ENCODE measurements at regions not wholly inside any gene's neighbourhood (a gene's known extent, or its start where the extent isn't known, plus 50 kb on each side); places are given as distances from the start of the nearest gene placed in this dataset.

- POLR2A ChIA-PET (ENCODE audit: low non-redundant PET) = no interaction called here
- peaks cover 13% of the 10 kb centered on the region for H3K4me1 ChIP-seq (ENCODE audit: insufficient read depth, low read length, poor library complexity, severe bottlenecking)
- no peak overlapping the region for H3K4me3 ChIP-seq (ENCODE audit: low read depth, low read length, poor library complexity, severe bottlenecking)
- no peak for TF ChIP-seq EZH2 (IDR thresholded peaks at IDR 0.05; ENCODE audit: borderline replicate concordance, low read depth, low read length, poor library complexity, severe bottlenecking)
- no peak for TF ChIP-seq CTCF (conservative IDR thresholded peaks at IDR 0.05; ENCODE audit: low read depth, low read length)
- no peaks in the 10 kb centered on the region for H3K36me3 ChIP-seq (ENCODE audit: insufficient read depth, low read length, poor library complexity, severe bottlenecking)
- H3K27ac ChIP-seq (ENCODE audit: low read depth, low read length, poor library complexity, severe bottlenecking) = no peak overlapping the region
- CTCF ChIA-PET = no interaction called here
- no peaks in the 10 kb centered on the region for H3K9me3 ChIP-seq (ENCODE audit: low read depth, low read length, poor library complexity, severe bottlenecking)
- no TSS peak for BruUV-seq (replicated peaks)
- no peaks in the 10 kb centered on the region for H3K27me3 ChIP-seq (replicated peaks; ENCODE audit: insufficient read depth, low read depth, low read length, poor library complexity)
- no peak for DNase-seq (ENCODE audit: low spot score)
- intact Hi-C loops (cut with micrococcal nuclease; ENCODE audit: unreplicated experiment) = no loop called here
Observed at GRCh38 chr2:195590861-195591205, 66.2 kb upstream of the SLC39A10 start.

DNA sequence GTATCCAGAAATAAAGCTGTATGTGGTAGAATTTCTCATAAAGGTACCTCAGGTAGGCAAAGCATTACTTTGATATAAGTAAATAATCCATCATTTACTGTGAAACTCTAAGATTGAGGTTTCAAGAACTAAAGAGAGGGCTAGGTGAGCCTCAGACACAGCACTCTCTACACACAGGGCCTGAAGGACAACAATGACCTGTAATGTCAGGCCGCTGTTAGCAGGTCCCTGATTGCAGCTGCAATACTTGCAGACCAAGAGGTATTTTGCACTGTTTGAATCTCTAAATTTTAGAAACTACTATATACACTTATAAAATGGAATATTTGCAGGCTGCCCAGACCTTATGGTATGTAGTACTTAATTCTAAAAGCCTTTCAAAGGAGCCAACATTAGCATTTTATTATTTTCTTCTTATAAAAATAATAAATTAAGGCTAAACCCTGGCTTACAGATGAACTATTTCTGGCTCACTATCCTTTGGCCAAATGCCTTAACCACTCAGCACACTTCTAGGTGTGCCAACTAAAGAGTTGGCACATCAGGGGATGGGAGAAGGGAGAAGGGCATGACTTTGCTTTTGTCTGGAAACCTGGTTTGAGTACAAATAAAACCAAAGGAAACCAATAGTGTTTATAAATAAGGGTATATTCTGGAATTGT, 66.7 kb upstream of the SLC39A10 start:
- no peaks in the 10 kb centered on the region for H3K9me3 ChIP-seq (ENCODE audit: low read depth, low read length, poor library complexity, severe bottlenecking)
- H3K27me3 ChIP-seq (replicated peaks; ENCODE audit: insufficient read depth, low read depth, low read length, poor library complexity) = no peaks in the 10 kb centered on the region
- no peak overlapping the region for H3K4me3 ChIP-seq (ENCODE audit: low read depth, low read length, poor library complexity, severe bottlenecking)
- intact Hi-C loops (cut with micrococcal nuclease; ENCODE audit: unreplicated experiment) = no loop called here
- CTCF ChIA-PET = no interaction called here
- peaks cover 12% of the 10 kb centered on the region for H3K4me1 ChIP-seq (ENCODE audit: insufficient read depth, low read length, poor library complexity, severe bottlenecking)
- TF ChIP-seq CTCF (conservative IDR thresholded peaks at IDR 0.05; ENCODE audit: low read depth, low read length) (no peak), EZH2 (IDR thresholded peaks at IDR 0.05; ENCODE audit: borderline replicate concordance, low read depth, low read length, poor library complexity, severe bottlenecking) (no peak)
- BruUV-seq (replicated peaks) = no TSS peak
- no peak for DNase-seq (ENCODE audit: low spot score)
- no peaks in the 10 kb centered on the region for H3K36me3 ChIP-seq (ENCODE audit: insufficient read depth, low read length, poor library complexity, severe bottlenecking)
- POLR2A ChIA-PET (ENCODE audit: low non-redundant PET) = no interaction called here
- H3K27ac ChIP-seq (ENCODE audit: low read depth, low read length, poor library complexity, severe bottlenecking) = no peak overlapping the region

- Histone ChIP-seq H3K27ac (ENCODE audit: low read depth, low read length, poor library complexity, severe bottlenecking) (no peak overlapping the region), H3K4me3 (ENCODE audit: low read depth, low read length, poor library complexity, severe bottlenecking) (no peak overlapping the region), H3K36me3 (ENCODE audit: insufficient read depth, low read length, poor library complexity, severe bottlenecking) (no peaks in the 10 kb centered on the region), H3K27me3 (replicated peaks; ENCODE audit: insufficient read depth, low read depth, low read length, poor library complexity) (no peaks in the 10 kb centered on the region), H3K4me1 (ENCODE audit: insufficient read depth, low read length, poor library complexity, severe bottlenecking) (no peaks in the 10 kb centered on the region), H3K9me3 (ENCODE audit: low read depth, low read length, poor library complexity, severe bottlenecking) (no peaks in the 10 kb centered on the region)
- POLR2A ChIA-PET (ENCODE audit: low non-redundant PET) = no interaction called here
- BruUV-seq (replicated peaks) = no TSS peak
- intact Hi-C loops (cut with micrococcal nuclease; ENCODE audit: unreplicated experiment) = no loop called here
- no peak for DNase-seq (ENCODE audit: low spot score)
- TF ChIP-seq EZH2 (IDR thresholded peaks at IDR 0.05; ENCODE audit: borderline replicate concordance, low read depth, low read length, poor library complexity, severe bottlenecking) (no peak), CTCF (conservative IDR thresholded peaks at IDR 0.05; ENCODE audit: low read depth, low read length) (no peak)
- CTCF ChIA-PET = no interaction called here
Observed at GRCh38 chr2:195587966-195588365, 69.1 kb upstream of the SLC39A10 start.
